GM12878 (cell line): ENCODE measurements at regions not wholly inside any gene's neighbourhood (a gene's known extent, or its start where the extent isn't known, plus 50 kb on each side); places are given as distances from the start of the nearest gene placed in this dataset.

ENCODE experiments used
- ATAC-seq: fragments of 200-7000 bp; cut with Tn5 transposase; 3 replicates; pipeline ENCODE4 v1.9.1; 2020; ENCODE audit warnings: mild to moderate bottlenecking, moderate library complexity
- BruUV-seq: library from RNA; stranded (reverse); fragments of 400-500 nt; replicated peaks from 2 replicates; lab custom pipeline; 2021; lab: Mats Ljungman, UMichigan
- CTCF ChIA-PET: fragments of 300-600 bp; sonication (Branson Sonifier 250); formaldehyde crosslinking; extraction: SDS; loops from one replicate; lab custom pipeline; 2021; ENCODE audit warnings: inconsistent platforms; lab: Yijun Ruan, JAX
- POLR2A ChIA-PET: fragments of 350-600 bp; formaldehyde crosslinking; extraction: SDS; loops from one replicate; lab custom pipeline; 2021; ENCODE audit warnings: inconsistent platforms; lab: Charles Lee
- RAD21 ChIA-PET: fragments of 300-600 bp; sonication (Branson Sonifier 250); formaldehyde crosslinking; loops from one replicate; lab custom pipeline; 2023; ENCODE audit warnings: antibody characterized with exemption; ENCODE audit not compliant: unreplicated experiment; lab: Charles Lee
- SMC1A ChIA-PET: fragments of 300-600 bp; sonication (Branson Sonifier 250); formaldehyde crosslinking; loops from one replicate; lab custom pipeline; 2023; ENCODE audit not compliant: unreplicated experiment, uncharacterized antibody; lab: Charles Lee
- DNase-seq: peaks from one replicate; pipeline ENCODE4 v3.0.0-alpha.2; 2011; ENCODE audit warnings: low read depth, low spot score
- FAIRE-seq: peaks from 3 replicates; lab custom pipeline; 2011; peaks lifted over from hg19 to GRCh38; lab: Jason Lieb, UNC
- H2AFZ ChIP-seq: 2 replicates; pipeline ENCODE4 v1.6.0; 2011; ENCODE audit warnings: low read depth, low read length, control low read depth; ENCODE audit not compliant: control insufficient read depth
- H3K27ac ChIP-seq: 2 replicates; pipeline ENCODE4 v1.5.1; 2011; ENCODE audit warnings: control low read depth; ENCODE audit not compliant: control insufficient read depth, insufficient read depth
- H3K27me3 ChIP-seq, 2 experiments: replicated peaks in 1 of 2; 2 replicates each; pipeline versions ENCODE4 v1.6.0 to v1.6.1; 2011; ENCODE audit warnings: low read length in 1 of 2; ENCODE audit not compliant: control insufficient read depth in 2 of 2, insufficient read depth in 2 of 2
- H3K36me3 ChIP-seq, 2 experiments: 2 replicates each; pipeline ENCODE4 v1.5.1; 2011; ENCODE audit warnings: low read length in 1 of 2; ENCODE audit not compliant: control insufficient read depth in 2 of 2, insufficient read depth in 2 of 2
- H3K4me1 ChIP-seq: 2 replicates; pipeline ENCODE4 v1.6.1; 2011; ENCODE audit warnings: mild to moderate bottlenecking, low read length, moderate library complexity, mixed read lengths; ENCODE audit not compliant: control insufficient read depth, insufficient read depth
- H3K4me2 ChIP-seq: 2 replicates; pipeline ENCODE4 v1.6.0; 2011; ENCODE audit warnings: control low read depth; ENCODE audit not compliant: control insufficient read depth, insufficient read depth
- H3K4me3 ChIP-seq: fragments of 200-600 bp; sonication (generic); 2 replicates; pipeline ENCODE4 v1.5.1; 2016
- H3K79me2 ChIP-seq: 2 replicates; pipeline ENCODE4 v1.6.0; 2011; ENCODE audit warnings: low read length; ENCODE audit not compliant: control insufficient read depth, insufficient read depth
- H3K9ac ChIP-seq: 2 replicates; pipeline ENCODE4 v1.8.0; 2011; ENCODE audit warnings: low read length, control low read depth, mixed read lengths; ENCODE audit not compliant: control insufficient read depth, insufficient read depth
- H3K9me3 ChIP-seq: replicated peaks from 3 replicates; pipeline ENCODE4 v1.5.1; 2011; ENCODE audit warnings: mild to moderate bottlenecking, low read length; ENCODE audit not compliant: control insufficient read depth, insufficient read depth
- H4K20me1 ChIP-seq: 2 replicates; pipeline ENCODE4 v1.6.0; 2011; ENCODE audit not compliant: control insufficient read depth, insufficient read depth
- BMI1 ChIP-seq: fragments of 450-650 bp; IDR thresholded peaks from 2 replicates; pipeline ENCODE4 v1.6.1; 2016; ENCODE audit warnings: mild to moderate bottlenecking, moderate library complexity, borderline replicate concordance
- E2F8 ChIP-seq: fragments of 450-650 bp; IDR thresholded peaks from 2 replicates; pipeline ENCODE4 v1.6.1; 2018; ENCODE audit warnings: mild to moderate bottlenecking, low read depth, moderate library complexity; ENCODE audit not compliant: partially characterized antibody
- NBN ChIP-seq: fragments of 450-650 bp; IDR thresholded peaks from 2 replicates; pipeline ENCODE4 v1.6.1; 2016
- RAD51 ChIP-seq: fragments of 450-650 bp; IDR thresholded peaks from 2 replicates; pipeline ENCODE4 v1.6.1; 2016; ENCODE audit warnings: moderate library complexity, mild to moderate bottlenecking, inconsistent platforms
- RB1 ChIP-seq: fragments of 450-650 bp; formaldehyde crosslinking; IDR thresholded peaks from 2 replicates; pipeline ENCODE4 v1.6.1; 2017; ENCODE audit warnings: mild to moderate bottlenecking, borderline replicate concordance
- RFX5 ChIP-seq: IDR thresholded peaks from 2 replicates; pipeline ENCODE4 v1.6.1; 2011; ENCODE audit warnings: low read depth, low read length, improper control_type of control experiment
- SRF ChIP-seq, 2 experiments: IDR thresholded peaks; 2 replicates each; pipeline ENCODE4 v1.6.1; 2011; ENCODE audit warnings: low read depth in 2 of 2, low read length in 2 of 2, mild to moderate bottlenecking in 1 of 2, moderate library complexity in 1 of 2
- STAT1 ChIP-seq: fragments of 450-650 bp; conservative IDR thresholded peaks from 2 replicates; pipeline ENCODE4 v1.6.1; 2014; ENCODE audit warnings: antibody characterized with exemption, mild to moderate bottlenecking
- TAF1 ChIP-seq: IDR thresholded peaks from 2 replicates; pipeline ENCODE4 v1.6.1; 2011; ENCODE audit warnings: mild to moderate bottlenecking, low read depth, low read length, borderline replicate concordance
- TCF12 ChIP-seq: IDR thresholded peaks from 2 replicates; pipeline ENCODE4 v1.6.1; 2011; ENCODE audit warnings: low read depth, mild to moderate bottlenecking, low read length
- ZSCAN29 ChIP-seq: fragments of 450-650 bp; IDR thresholded peaks from 2 replicates; pipeline ENCODE4 v1.6.1; 2017; ENCODE audit warnings: mild to moderate bottlenecking, moderate library complexity
- WGBS: methylation state at CpG from one replicate; pipeline ENCODE4 v1.1.6; 2016; ENCODE audit warnings: low lambda C conversion rate; ENCODE audit not compliant: insufficient replicate concordance, insufficient coverage; ENCODE audit errors: missing lambda C conversion rate; 5-methylcytosine and 5-hydroxymethylcytosine counted together
- in situ Hi-C: fragments of 300-500 bp; cut with MboI; formaldehyde crosslinking; loops from 9 replicates; pipeline ENCODE4 v1.14.3; 2018; ENCODE audit warnings: mixed read lengths
- intact Hi-C: fragments of 100-400 bp; cut with micrococcal nuclease; formaldehyde crosslinking; loops from one replicate; pipeline ENCODE4 v1.14.2; 2022; ENCODE audit not compliant: unreplicated experiment
- TF ChIP-seq, protein P1 (sequence below): IDR thresholded peaks from 2 replicates; pipeline ENCODE4 v1.6.1; 2011; ENCODE audit warnings: low read depth, low read length, improper control_type of control experiment, borderline replicate concordance
- TF ChIP-seq, protein P2 (sequence below): IDR thresholded peaks from 2 replicates; pipeline ENCODE4 v1.6.1; 2012; ENCODE audit warnings: low read length, inconsistent platforms
- TF ChIP-seq, protein P3 (sequence below): fragments of 450-650 bp; formaldehyde crosslinking; IDR thresholded peaks from 2 replicates; pipeline ENCODE4 v1.4.0; 2022; ENCODE audit warnings: mild to moderate bottlenecking, moderate library complexity

DNA sequence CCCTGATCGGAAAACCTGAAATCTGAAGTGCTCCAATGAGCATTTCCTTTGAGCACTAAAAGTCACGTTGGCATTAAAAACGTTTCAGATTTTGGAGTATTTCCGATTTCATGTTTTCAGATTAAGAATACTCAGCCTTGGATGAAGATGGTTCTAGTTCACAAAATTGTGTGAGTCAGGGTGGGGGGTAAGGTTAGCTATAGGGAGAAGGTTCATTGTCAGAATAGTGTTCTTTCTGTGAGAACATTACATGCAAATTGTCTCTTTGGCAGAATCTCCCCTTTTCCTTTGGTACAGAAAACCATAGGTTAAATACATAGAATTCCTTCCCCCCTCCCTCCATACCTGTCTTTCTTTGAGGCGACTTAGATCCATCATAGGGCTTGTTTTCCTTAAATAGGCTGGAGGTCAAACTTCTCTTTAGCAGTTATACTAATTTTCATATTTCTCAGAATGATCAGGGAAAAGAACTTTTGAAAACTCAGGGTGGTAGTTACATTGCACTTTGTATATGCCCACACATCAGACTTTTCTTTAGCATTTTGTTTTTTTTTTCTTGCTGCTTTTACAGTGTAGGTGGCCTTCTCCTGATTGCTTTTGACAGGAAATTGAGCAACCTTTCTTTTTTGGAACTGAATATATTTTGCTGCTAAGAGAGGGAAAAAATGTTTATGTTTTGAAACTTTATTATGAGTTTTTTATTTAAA is 503.5 kb downstream of the PCNX1 start:
- no peak overlapping the region for H3K4me3 ChIP-seq
- no peaks in the 10 kb centered on the region for H3K27me3 ChIP-seq
- in situ Hi-C loops = no loop called here
- DNase-seq = no peak
- POLR2A ChIA-PET = interaction anchor here (1.3 to 2.1 kb wide), 2 partner anchors 19 to 65 kb away, joined by 3 to 5 read pairs; no protein-coding TSS in a partner anchor
- SMC1A ChIA-PET = interaction anchor here (1.2 to 3.1 kb wide), 9 partner anchors 8 to 89 kb away, joined by 3 to 14 read pairs (median 4); no protein-coding TSS in a partner anchor
- no peak overlapping the region for H3K27ac ChIP-seq
- H2AFZ ChIP-seq = no peak overlapping the region
- RAD21 ChIA-PET = interaction anchor here (2.6 kb wide), 1 partner anchor 20 kb away, joined by 11 read pairs; no protein-coding TSS in a partner anchor
- no TSS peak for BruUV-seq
- FAIRE-seq = no peak
- H3K4me2 ChIP-seq = no peak overlapping the region
- H3K79me2 ChIP-seq = peaks cover 49% of the 10 kb centered on the region
- intact Hi-C loops = no loop called here
- ATAC-seq = no peak
- CTCF ChIA-PET = interaction anchor here (0.5 to 2.3 kb wide), 5 partner anchors 7 to 272 kb away, joined by 3 to 10 read pairs (median 6); no protein-coding TSS in a partner anchor
- no peaks in the 10 kb centered on the region; the same call in 1 of the 2 replicates for H3K4me1 ChIP-seq
- H4K20me1 ChIP-seq = no peaks in the 10 kb centered on the region
- WGBS = 88% methylated on average over 5 of the region's 5 CpGs
- peaks cover 2 to 7% of the 10 kb centered on the region in 2 experiments; a peak in 2 of 4 replicates for H3K36me3 ChIP-seq
- peaks cover 2% of the 10 kb centered on the region; the same call in 2 of the 3 replicates for H3K9me3 ChIP-seq
- H3K9ac ChIP-seq = no peak overlapping the region
- TF ChIP-seq BMI1 = no peak
- no peak for TF ChIP-seq RB1
- no peak for TF ChIP-seq E2F8
- no peak for TF ChIP-seq STAT1
- TF ChIP-seq, protein P1, sequence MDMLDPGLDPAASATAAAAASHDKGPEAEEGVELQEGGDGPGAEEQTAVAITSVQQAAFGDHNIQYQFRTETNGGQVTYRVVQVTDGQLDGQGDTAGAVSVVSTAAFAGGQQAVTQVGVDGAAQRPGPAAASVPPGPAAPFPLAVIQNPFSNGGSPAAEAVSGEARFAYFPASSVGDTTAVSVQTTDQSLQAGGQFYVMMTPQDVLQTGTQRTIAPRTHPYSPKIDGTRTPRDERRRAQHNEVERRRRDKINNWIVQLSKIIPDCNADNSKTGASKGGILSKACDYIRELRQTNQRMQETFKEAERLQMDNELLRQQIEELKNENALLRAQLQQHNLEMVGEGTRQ = no peak
- no peak for TF ChIP-seq ZSCAN29
- TF ChIP-seq RFX5 = no peak
- TF ChIP-seq TCF12 = no peak
- no peak for TF ChIP-seq NBN
- TF ChIP-seq, protein P2, sequence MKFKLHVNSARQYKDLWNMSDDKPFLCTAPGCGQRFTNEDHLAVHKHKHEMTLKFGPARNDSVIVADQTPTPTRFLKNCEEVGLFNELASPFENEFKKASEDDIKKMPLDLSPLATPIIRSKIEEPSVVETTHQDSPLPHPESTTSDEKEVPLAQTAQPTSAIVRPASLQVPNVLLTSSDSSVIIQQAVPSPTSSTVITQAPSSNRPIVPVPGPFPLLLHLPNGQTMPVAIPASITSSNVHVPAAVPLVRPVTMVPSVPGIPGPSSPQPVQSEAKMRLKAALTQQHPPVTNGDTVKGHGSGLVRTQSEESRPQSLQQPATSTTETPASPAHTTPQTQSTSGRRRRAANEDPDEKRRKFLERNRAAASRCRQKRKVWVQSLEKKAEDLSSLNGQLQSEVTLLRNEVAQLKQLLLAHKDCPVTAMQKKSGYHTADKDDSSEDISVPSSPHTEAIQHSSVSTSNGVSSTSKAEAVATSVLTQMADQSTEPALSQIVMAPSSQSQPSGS = no peak
- no peak for TF ChIP-seq SRF (IDR thresholded peaks at IDR 0.05; ENCODE audit: low read depth in 2 of 2, low read length in 2 of 2)
- no peak for TF ChIP-seq TAF1
- no peak for TF ChIP-seq RAD51
- TF ChIP-seq, protein P3, sequence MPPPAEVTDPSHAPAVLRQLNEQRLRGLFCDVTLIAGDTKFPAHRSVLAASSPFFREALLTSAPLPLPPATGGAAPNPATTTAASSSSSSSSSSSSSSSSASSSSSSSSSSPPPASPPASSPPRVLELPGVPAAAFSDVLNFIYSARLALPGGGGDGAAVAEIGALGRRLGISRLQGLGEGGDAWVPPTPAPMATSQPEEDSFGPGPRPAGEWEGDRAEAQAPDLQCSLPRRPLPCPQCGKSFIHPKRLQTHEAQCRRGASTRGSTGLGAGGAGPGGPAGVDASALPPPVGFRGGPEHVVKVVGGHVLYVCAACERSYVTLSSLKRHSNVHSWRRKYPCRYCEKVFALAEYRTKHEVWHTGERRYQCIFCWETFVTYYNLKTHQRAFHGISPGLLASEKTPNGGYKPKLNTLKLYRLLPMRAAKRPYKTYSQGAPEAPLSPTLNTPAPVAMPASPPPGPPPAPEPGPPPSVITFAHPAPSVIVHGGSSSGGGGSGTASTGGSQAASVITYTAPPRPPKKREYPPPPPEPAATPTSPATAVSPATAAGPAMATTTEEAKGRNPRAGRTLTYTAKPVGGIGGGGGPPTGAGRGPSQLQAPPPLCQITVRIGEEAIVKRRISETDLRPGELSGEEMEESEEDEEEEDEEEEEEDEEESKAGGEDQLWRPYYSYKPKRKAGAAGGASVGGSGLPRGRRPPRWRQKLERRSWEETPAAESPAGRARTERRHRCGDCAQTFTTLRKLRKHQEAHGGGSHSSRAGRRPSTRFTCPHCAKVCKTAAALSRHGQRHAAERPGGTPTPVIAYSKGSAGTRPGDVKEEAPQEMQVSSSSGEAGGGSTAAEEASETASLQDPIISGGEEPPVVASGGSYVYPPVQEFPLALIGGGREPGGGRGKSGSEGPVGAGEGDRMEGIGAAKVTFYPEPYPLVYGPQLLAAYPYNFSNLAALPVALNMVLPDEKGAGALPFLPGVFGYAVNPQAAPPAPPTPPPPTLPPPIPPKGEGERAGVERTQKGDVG (CRISPR knock-in tag) = no peak
